Activated CD4-positive, CD25-positive, alpha-beta regulatory T cell treated with anti-CD3 and anti-CD28 coated beads, Interleukin-2, amount 50 U/mL, for 72 hours (primary cell): ENCODE measurements at regions not wholly inside any gene's neighbourhood (a gene's known extent, or its start where the extent isn't known, plus 50 kb on each side); places are given as distances from the start of the nearest gene placed in this dataset.
"Not testable (repeated sequence)": the region's sequence is repeated elsewhere in the genome, so short reads cannot be mapped to it uniquely, and the experiment has no call there.

ENCODE experiments used
- DNase-seq: peaks from one replicate; pipeline ENCODE4 v3.0.0; 2021

DNA sequence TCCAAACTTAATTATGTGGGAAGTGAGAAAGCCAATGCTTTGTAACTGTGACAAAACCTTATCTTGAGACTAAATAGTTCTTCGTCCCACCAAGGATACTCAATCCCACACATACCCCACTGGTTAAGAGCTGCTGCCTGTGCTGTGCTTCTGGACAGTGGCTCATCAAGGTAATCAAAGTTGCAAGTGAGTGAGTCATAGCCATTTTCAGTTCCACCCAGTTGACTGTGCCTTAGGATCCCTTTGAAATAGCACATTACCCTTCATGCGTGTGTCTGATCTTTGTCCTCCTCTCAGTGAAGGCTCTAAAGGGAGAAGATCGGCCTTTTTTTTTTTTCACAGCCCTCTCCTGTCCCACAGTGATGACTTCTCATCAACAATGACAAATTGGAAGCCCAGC is 706.0 kb upstream of the AUTS2 start:
- DNase-seq, result no peak

DNA sequence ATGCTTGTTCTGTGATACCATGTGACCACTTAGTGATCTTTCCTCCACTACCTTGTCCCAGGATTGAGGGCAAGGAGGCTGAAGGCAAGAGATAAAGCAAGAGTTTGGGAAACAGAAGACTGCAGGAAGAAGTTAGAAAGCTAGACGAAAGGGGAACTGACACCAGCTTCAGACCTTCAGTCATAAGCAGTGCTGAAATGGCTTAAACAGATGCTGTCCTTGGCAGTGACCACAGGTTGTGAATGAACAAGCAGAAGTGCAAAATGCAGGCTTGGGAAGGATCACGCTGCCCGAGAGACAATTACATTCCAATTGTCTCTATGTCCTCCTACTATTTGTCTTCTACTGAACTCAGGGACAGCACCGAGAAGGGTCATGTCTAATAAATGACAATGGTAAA is 704.9 kb upstream of the AUTS2 start:
- no peak for DNase-seq

DNA sequence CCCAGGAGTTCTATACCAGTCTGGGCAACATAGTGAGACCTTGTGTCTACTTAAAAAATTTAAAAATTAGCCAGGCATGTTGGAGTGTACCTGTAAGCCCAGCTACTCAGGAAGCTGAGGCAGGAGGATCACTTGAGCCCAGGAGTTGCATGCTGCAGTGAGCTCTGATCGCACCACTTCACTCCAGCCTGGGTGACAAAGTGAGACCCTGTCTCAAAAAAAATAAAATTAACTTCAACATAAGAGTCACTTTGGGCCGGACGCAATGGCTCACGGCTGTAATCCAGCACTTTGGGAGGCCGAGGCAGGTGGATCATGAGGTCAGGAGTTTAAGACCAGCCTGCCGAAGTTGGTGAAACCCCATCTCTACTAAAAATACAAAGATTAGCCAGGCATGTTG is 699.1 kb upstream of the AUTS2 start:
- DNase-seq, result not testable (repeated sequence)

DNA sequence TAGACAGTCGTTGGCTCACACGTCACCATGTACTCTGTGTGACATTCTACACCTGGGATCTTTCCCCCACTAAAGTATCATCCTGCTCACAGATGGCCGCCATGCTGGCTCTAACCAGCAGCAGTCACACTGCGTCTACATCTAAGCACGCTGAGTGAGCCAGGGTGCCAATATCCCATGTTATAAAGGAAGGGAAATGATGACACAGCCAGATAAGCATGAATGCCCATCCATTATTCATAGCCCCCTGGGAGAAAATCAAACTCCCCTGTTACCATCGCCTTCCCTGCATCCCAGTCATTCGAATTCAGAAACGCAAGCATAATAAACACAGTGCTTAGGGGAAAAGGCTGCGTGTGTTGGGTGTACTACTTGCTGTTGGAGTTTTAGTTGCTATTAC is 698.2 kb upstream of the AUTS2 start:
- no peak for DNase-seq

DNA sequence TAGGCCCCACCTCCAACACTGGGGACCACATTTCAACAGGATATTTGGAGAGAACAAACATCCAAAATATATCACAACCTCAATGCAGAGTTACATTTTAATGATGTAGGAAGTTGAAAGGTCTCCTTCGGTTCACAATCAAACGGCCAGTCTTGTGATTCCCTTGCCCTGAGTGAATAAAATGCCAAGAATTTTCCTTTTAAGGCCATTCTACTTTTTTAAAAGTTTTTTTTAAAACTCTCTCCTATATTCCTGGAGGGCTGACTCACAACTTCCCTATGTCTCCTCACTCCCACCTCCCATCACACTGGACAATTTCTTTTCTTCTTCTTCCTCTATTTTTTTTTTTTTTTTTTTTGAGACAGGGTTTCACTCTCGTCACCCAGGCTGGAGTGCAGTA is 693.6 kb upstream of the AUTS2 start:
- DNase-seq, result no peak

DNA sequence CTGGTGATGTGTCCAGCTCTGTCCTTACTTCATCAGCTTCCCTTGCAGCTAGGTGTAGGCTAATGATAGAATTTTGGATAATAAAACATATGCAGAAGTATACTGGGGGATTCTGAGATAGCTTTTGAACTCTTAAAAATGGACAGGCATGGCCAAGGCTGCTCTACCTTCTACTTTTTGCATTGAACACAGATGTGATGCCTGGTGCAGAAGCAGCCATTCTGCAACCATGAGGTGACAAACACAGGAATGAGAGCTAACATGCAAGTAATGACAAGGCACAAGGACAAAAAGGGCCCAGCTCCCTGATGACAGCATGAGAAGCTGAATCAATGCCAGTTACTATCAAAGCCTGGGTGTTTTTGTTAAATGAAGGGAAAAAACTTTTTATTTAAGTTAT is 686.5 kb upstream of the AUTS2 start:
- no peak for DNase-seq

DNA sequence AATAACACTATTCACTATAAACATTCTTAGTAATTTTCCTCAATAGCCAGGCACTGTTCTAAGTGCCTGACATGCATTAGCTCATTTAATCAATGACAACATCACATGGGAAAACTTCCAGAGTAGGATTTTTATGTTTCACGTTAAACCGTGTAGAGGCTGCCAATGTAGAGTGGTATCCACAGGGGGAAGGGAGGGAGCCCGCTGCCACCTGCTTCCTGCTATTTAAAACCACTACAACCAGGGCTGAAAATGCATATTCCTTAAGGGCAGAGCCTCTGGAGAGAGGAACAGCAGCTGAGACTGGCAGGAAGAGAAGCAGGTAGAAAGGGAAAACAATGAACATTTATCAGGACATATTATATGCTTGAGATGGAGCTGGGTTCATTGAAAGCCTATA is 684.3 kb upstream of the AUTS2 start:
- DNase-seq, result no peak

DNA sequence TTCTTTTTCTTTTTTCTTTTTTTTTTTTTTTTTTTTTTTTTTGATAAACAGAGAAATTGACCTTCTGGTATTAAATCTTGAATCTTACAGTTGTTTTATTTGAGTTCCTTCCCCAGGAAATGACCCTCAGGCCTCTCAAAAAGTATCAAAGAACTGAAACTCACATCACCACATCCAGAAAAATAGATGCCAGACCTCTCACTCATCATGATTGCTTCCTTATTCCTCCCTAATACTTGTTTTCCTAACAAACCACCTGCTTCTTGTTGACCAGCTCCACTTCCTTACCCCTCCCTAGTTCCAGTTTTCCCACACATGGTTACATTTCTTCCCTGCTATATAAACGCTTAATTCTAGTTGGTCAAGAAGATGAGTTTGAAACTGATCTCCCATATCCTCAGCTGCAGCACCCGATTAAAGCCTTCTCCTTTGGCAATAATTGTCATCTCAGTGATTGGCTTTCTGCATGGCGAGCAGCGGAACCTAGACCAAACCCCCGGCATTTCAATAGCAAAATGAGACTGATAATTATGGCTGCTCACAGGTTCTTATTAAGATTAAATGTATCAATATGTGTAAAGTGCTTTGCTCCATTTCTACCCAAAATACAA is 681.1 kb upstream of the AUTS2 start:
- no peak for DNase-seq

DNA sequence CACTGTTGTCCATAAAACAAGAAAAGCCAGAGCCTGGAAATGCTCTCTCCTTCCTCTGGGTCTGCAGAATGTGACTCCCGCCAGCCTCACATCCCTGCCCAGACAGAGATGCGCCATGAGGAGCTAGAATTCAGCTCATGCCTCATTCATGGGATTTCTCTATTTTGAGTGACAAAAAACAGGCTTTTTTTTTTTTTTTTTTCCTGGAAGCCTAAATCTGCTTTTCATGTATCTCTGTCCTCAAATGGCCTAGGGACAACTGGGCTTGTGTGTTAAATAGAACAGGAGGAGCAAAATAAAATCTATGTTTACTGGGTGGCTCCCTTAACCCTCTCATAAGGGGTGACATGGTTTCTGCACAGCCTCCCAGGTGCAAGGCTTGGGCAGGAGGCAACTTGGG is 679.7 kb upstream of the AUTS2 start:
- no peak for DNase-seq

DNA sequence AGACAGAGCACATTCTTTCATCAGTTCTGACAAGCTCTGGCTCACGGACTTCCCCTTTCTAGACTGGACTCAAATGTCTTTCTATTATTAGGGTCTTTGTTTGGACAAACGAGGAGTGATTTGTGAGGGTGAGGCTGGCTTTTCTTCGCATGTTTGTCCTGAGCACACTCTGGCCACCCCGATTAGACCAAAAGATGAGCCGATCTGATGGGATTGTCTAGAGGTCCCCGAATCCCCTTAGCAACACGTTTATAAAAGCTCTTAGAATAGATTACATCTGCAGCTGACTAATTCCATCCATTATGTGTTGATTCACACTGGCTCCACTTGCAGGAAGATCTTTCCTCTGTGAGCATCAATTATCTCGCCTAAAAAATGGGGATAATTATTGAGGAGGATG is 675.4 kb upstream of the AUTS2 start:
- DNase-seq, result no peak

DNA sequence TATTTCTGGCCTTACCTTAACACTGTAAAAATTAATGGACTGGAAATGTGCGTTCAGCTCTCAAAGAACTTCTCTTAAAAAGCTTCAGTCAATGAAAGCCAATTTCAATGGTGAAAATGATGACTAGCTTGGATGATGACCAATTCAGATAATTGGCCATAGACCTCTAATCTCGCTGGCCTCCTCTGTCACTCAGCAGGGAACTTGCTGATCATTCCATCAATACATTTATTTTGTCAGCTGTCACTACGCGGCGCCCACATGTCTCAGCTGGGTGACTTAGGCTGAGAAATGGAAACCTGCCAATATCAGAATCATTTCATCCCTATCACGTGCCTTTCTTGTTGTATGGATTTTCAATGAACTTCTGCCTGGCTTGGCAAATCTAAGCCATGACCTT is 673.0 kb upstream of the AUTS2 start:
- DNase-seq, result no peak

DNA sequence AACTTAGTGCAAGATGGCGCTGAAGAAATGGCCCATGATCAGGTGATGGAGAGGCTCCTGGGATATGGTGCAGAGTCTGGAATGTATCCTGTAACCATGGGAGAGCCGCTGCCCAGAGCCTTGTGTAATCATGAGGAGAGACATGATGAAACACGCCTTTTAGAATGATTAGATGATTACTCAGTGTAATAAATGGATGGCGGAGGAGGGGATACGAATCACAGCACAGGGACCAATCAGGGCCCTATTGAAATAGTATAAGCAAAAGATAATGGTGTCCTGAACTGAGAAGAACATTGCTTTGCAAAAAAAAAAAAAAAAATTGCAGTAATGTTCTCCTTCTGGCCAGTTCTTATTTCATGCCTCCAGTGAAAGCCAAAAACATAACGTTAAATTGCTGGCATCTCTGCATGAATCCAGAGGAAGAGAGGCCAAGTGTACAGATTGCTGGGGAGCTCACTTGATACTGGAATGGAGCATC is 668.5 kb upstream of the AUTS2 start:
- DNase-seq, result no peak

DNA sequence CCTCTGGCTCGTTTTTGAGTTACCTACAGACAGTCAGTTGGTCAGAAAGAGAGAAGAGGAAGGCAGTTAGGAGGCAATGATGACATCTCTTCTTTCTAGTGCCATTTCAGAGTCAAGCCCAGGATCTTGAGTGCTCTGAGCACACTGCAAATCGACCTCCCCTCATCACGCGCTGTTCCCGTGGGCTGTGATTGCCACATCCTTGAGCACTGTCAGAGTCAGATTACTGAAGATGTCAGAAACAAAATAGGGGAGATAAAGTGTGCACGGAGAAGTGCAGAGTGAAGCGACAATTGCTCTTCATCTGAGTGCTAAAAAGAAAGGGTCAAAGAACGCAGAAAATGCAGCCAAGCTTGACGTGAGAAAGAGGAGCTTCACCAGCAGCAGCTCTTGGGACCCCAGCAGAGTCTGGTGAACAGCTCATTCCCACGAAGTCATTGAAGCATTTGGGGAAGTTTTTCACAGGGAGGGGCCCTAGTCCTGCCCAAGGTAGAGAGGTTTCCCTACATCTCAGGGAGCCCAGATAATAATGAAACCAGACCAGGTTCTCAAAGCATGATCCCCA is 661.7 kb upstream of the AUTS2 start:
- DNase-seq, result no peak

DNA sequence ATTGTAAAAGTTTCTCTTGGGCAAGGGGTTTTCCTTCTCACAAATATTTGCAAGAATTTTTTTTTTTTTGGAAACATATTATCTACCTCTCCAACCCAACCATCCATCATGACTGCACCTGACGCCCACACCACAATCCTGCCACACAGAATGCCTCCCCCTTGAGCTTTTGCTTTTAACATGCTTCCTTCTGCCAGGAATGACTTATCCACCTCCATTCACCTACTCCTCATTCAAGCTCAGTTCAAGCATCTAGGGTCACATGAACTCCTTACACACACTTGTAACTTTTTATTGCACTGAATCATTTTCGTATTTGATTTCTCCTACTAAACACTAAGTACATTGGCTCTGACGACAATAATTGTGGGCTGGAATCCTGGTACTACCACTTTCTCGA is 660.1 kb upstream of the AUTS2 start:
- no peak for DNase-seq

DNA sequence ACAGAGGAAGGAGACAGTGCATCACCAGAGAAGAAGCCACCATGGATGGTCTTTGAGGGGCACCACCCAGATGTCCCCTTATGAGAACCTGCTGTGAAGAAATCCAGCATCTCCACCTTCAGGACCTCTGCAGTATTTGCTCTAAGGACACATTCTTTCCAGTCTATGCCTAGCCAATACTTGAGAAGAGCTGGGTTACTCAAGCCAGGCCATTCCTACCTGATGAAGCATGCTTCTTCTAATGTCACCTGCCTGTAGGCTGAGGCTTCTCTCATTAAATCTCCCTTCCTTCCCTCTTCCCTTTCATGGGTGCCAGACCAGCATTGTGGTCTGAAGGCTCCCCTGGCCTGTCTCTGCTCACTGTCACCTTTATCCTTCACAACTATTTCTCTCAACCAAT is 654.5 kb upstream of the AUTS2 start:
- DNase-seq, result no peak

DNA sequence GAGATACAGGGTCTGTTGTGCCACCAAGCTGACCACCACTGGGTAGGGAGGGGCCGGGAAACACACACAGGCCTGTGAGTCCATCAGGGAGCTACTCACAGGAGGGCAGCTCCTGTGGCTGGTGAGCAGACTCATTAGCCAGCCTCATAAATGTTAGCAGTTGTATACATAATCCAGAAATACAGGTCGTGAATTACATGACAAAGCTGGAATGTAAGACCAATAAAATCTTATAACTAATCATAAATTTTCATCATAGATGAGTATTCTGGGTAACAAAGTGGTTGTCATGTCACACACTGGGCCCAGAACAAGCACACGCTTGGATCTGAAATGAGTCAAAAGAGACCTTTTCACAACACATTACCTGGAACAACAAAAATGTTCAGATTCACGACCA is 642.6 kb upstream of the AUTS2 start:
- DNase-seq, result no peak

DNA sequence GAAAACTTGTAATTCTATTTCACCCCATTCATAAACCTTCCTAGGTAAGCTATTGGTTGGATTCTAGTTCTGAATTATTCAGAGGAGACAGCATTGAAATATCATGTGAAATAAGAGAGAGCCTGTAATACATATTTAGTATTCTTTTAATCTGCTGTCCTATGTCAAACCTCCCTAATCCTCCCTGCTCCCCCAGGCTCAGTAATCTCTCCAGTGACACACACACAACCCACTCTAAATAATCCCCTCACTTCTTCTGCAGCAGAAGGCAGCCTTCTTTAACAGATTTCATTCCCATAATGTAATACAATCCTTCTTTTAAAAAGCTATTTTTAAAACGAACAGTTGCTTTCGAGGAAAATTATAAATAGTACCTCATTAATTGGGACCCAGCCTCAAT is 639.7 kb upstream of the AUTS2 start:
- no peak for DNase-seq

DNA sequence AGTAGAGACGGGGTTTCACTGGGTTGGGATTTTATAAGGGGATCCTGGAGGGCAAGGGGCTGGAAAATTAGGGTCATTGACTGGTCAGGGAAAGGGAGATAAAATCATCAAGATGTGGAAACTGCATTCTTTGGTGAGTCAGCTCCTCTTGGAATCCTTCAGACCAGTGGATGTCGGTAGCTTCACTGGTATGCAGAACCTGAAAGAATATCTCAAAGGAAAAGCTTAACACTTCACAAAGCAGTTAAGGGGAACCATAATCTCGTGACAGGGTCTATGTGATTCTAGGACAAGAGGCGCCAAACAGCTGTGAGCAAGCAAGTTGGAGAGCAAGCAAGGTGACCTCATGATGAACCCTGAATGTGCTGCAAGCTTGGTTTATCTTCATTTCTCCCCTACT is 634.7 kb upstream of the AUTS2 start:
- no peak for DNase-seq

DNA sequence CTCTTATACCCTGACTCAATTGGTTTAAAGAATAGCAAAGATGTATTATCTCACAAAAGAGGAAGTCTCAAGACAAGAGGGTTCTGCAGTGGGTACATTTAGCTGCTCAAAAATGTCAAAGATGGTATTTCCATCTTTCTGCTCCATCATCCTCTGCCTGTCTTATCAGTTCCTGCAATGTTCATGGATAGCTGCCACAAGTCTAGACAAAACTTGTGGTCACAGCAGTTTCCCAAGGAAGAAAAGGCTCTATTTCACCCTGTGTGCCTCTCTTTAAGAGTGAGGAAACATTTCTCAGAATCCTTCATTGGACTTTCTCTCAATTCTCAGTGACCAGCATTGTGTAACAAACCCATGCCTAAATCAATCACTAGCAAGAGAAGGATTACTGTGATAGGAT is 634.2 kb upstream of the AUTS2 start:
- no peak for DNase-seq

DNA sequence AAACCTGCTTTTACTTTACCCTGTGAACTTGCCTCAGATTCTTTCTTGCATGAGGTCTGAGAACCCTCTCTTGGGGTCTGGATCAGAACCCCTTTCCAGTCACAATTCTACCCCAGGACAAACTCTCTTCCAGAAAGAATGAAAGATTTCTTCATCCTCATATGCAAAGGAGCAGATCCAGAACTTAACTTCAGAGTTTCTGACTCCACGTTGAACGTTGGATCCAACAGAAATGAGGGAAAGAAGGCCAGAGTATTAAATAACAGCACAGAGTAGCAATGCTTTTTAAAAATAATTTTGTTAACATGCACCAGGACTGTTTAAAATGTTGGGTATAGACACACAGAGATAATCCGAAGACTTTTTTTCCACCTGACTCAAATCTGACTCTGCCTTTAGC is 632.9 kb upstream of the AUTS2 start:
- DNase-seq, result no peak

DNA sequence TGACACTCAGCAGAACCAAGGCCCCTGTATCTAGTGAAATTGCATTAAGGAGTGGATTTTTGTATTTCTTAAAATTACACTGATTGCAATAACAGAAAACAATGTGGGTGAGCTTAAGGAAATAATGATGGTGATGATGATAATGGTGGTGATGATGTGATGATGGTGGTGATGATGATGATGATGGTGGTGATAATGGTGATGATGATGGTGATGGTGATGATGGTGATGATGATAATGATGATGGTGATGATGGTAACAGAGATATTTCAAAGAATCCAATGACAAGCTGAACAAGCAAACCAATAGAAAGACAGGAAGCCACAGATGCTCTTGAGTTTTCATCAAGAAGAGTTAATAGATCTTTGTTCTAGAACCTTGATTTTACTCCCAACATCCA is 630.7 kb upstream of the AUTS2 start:
- no peak for DNase-seq

DNA sequence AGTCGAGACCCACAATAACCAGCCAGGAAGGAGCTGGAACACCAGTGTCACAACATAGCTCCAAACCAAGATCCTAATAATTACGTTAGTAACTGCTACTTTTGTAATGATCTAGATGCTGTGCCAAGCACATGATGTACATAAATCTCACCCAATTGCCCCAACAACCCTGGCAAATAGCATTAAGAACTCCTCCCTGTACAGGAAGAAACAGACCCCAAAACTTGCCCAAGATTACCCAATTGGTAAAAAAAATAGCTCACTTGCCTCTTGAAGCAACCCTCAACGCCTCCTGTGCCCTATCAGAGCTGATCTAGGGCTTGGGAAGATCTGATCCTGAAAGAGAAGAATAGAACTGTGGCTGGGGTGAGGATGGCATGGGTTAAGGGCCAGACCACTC is 628.7 kb upstream of the AUTS2 start:
- DNase-seq, result no peak

DNA sequence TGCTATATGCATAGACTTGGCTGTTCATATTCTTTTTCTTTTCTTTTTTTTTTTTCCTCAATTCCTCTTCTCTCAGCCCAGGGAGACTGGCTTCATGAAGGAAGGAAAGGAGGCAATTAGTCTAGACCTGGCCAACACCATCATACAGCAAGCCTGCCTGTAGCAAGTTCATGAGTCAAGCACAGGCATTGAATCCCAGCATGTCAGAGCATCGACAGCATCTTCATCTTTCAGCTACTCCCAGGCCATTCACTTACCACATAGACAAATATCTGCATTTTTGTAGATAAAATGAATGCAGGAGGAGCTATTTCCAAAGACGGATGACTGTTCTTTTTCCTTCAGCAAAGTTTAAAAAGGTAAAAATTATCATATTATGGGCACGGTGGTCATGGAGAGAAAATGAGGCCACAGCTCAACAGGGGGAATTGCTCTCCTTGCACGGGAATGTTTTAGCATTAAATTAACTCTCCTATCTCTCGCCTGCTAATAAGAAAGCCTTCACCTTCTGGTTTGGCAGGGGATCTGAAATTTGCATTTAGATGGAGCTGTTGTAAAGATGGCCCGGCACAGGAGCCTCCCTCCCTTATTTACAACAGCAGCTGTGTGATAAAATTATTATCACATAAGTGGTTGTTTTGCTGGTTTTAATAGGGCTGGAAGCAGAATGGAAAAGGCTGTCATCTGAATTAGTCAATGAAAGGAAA is 626.5 kb upstream of the AUTS2 start:
- no peak for DNase-seq

DNA sequence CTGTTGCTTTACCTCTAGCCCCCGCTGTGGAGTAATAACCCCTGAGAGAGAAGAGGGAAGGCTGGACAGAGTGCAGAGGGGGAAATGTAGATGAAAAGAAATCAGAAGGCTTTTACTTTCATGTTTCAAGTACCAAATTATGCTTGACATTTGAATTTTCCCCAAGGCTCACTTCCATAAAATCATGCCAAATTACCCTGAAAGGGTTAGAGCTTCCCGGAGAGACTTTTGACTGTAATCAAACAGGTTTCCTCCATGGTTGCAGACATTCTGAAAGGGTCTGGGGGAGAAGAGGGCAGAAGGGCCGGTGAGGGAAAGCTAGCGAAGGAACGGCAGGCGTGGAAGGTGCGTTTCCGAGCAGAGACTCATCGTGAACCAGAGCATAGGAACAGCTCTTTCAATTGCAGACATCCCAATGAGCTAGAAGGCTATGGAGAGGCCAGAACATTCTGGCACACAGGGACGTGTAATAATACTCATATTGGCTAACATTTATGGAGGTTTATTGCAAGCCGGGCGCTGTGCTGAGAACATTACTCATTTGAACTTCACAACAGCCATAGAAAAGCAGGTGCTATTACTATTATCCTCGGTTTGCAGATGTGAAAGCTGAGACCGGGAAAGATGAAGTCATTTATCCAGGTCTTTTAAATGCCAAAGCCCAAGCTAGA is 620.8 kb upstream of the AUTS2 start:
- no peak for DNase-seq
